SK-N-SH treated with all-trans-retinoic acid at 6 μM for 48 hours (cell line): ENCODE measurements at regions not wholly inside any gene's neighbourhood (a gene's known extent, or its start where the extent isn't known, plus 50 kb on each side); places are given as distances from the start of the nearest gene placed in this dataset.

Experiments used
- CSDC2 ChIP-seq: fragments of 250-450 bp; sonication (Bioruptor Pico); IDR thresholded peaks from 2 replicates; pipeline ENCODE4 v1.5.0; 2020; ENCODE audit warnings: mild to moderate bottlenecking, moderate library complexity
- ESRRG ChIP-seq: fragments of 250-450 bp; sonication (Bioruptor Pico); IDR thresholded peaks from 2 replicates; pipeline ENCODE4 v1.6.1; 2021; ENCODE audit warnings: mild to moderate bottlenecking
- GLIS3 ChIP-seq: fragments of 250-450 bp; sonication (Bioruptor Pico); IDR thresholded peaks from 2 replicates; pipeline ENCODE4 v1.5.0; 2020; ENCODE audit warnings: mild to moderate bottlenecking, moderate library complexity
- ISL1 ChIP-seq: fragments of 250-450 bp; sonication (Bioruptor Pico); IDR thresholded peaks from 2 replicates; pipeline ENCODE4 v2.1.2; 2022; ENCODE audit warnings: mild to moderate bottlenecking, moderate library complexity
- SNAI2 ChIP-seq: fragments of 250-450 bp; sonication (Bioruptor Pico); IDR thresholded peaks from 2 replicates; pipeline ENCODE4 v1.5.0; 2020; ENCODE audit warnings: mild to moderate bottlenecking, moderate library complexity
- ZFP30 ChIP-seq: fragments of 450-650 bp; formaldehyde crosslinking; IDR thresholded peaks from 2 replicates; pipeline ENCODE4 v1.5.0; 2022; ENCODE audit warnings: mild to moderate bottlenecking, moderate library complexity
- ZNF565 ChIP-seq: fragments of 450-650 bp; formaldehyde crosslinking; conservative IDR thresholded peaks from 2 replicates; pipeline ENCODE4 v1.5.0; 2020; ENCODE audit warnings: low read depth, mild to moderate bottlenecking, moderate library complexity
- ZNF70 ChIP-seq: fragments of 450-650 bp; formaldehyde crosslinking; IDR thresholded peaks from 2 replicates; pipeline ENCODE4 v1.5.0; 2020; ENCODE audit warnings: mild to moderate bottlenecking, moderate library complexity
- TF ChIP-seq, protein P1 (sequence below): fragments of 250-450 bp; sonication (Bioruptor Pico); IDR thresholded peaks from 2 replicates; pipeline ENCODE4 v1.8.0; 2020; ENCODE audit warnings: mild to moderate bottlenecking, moderate library complexity, borderline replicate concordance
- TF ChIP-seq, protein P2 (sequence below): fragments of 250-450 bp; sonication (Bioruptor Pico); IDR thresholded peaks from 2 replicates; pipeline ENCODE4 v1.5.0; 2020; ENCODE audit warnings: mild to moderate bottlenecking, moderate library complexity
- TF ChIP-seq, protein P3 (sequence below): fragments of 250-450 bp; sonication (Bioruptor Pico); IDR thresholded peaks from 2 replicates; pipeline ENCODE4 v1.8.0; 2021; ENCODE audit warnings: low read depth, mild to moderate bottlenecking, moderate library complexity, borderline replicate concordance
- TF ChIP-seq, protein P4 (sequence below): fragments of 250-450 bp; sonication (Bioruptor Pico); IDR thresholded peaks from 2 replicates; pipeline ENCODE4 v1.5.1; 2020; ENCODE audit warnings: low read depth, mild to moderate bottlenecking, moderate library complexity

DNA sequence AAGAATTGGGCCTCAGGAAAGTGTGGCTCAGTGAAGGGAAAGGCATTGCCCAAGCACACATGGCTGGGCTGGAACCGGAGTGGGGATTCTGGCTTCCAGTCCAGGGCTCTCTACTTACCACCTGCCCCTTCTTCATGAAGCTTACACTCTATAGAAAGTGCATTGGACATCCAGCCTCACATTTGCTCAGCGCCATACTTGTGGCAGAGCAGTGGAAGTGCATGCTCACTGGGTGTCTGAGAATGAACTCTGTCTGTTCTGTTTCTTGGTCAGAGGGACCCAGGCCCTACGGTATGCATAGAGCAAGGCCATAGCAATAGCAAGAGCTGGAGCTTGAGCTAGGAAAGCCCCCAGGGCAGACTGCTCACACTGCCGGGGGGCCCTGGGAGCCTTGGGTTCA, 1253.5 kb downstream of the TYW1 start:
- no peak for TF ChIP-seq ZFP30
- TF ChIP-seq, protein P1, sequence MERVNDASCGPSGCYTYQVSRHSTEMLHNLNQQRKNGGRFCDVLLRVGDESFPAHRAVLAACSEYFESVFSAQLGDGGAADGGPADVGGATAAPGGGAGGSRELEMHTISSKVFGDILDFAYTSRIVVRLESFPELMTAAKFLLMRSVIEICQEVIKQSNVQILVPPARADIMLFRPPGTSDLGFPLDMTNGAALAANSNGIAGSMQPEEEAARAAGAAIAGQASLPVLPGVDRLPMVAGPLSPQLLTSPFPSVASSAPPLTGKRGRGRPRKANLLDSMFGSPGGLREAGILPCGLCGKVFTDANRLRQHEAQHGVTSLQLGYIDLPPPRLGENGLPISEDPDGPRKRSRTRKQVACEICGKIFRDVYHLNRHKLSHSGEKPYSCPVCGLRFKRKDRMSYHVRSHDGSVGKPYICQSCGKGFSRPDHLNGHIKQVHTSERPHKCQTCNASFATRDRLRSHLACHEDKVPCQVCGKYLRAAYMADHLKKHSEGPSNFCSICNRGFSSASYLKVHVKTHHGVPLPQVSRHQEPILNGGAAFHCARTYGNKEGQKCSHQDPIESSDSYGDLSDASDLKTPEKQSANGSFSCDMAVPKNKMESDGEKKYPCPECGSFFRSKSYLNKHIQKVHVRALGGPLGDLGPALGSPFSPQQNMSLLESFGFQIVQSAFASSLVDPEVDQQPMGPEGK (CRISPR knock-in tag), result no peak
- no peak for TF ChIP-seq ISL1
- TF ChIP-seq, protein P2, sequence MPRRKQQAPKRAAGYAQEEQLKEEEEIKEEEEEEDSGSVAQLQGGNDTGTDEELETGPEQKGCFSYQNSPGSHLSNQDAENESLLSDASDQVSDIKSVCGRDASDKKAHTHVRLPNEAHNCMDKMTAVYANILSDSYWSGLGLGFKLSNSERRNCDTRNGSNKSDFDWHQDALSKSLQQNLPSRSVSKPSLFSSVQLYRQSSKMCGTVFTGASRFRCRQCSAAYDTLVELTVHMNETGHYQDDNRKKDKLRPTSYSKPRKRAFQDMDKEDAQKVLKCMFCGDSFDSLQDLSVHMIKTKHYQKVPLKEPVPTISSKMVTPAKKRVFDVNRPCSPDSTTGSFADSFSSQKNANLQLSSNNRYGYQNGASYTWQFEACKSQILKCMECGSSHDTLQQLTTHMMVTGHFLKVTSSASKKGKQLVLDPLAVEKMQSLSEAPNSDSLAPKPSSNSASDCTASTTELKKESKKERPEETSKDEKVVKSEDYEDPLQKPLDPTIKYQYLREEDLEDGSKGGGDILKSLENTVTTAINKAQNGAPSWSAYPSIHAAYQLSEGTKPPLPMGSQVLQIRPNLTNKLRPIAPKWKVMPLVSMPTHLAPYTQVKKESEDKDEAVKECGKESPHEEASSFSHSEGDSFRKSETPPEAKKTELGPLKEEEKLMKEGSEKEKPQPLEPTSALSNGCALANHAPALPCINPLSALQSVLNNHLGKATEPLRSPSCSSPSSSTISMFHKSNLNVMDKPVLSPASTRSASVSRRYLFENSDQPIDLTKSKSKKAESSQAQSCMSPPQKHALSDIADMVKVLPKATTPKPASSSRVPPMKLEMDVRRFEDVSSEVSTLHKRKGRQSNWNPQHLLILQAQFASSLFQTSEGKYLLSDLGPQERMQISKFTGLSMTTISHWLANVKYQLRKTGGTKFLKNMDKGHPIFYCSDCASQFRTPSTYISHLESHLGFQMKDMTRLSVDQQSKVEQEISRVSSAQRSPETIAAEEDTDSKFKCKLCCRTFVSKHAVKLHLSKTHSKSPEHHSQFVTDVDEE (CRISPR knock-in tag), result no peak
- no peak for TF ChIP-seq ESRRG (CRISPR knock-in tag)
- no peak for TF ChIP-seq ZNF70 (CRISPR knock-in tag)
- TF ChIP-seq, protein P3, sequence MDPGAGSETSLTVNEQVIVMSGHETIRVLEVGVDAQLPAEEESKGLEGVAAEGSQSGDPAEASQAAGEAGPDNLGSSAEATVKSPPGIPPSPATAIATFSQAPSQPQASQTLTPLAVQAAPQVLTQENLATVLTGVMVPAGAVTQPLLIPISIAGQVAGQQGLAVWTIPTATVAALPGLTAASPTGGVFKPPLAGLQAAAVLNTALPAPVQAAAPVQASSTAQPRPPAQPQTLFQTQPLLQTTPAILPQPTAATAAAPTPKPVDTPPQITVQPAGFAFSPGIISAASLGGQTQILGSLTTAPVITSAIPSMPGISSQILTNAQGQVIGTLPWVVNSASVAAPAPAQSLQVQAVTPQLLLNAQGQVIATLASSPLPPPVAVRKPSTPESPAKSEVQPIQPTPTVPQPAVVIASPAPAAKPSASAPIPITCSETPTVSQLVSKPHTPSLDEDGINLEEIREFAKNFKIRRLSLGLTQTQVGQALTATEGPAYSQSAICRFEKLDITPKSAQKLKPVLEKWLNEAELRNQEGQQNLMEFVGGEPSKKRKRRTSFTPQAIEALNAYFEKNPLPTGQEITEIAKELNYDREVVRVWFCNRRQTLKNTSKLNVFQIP (CRISPR knock-in tag), result no peak
- no peak for TF ChIP-seq ZNF565 (CRISPR knock-in tag)
- no peak for TF ChIP-seq CSDC2 (CRISPR knock-in tag)
- TF ChIP-seq, protein P4, sequence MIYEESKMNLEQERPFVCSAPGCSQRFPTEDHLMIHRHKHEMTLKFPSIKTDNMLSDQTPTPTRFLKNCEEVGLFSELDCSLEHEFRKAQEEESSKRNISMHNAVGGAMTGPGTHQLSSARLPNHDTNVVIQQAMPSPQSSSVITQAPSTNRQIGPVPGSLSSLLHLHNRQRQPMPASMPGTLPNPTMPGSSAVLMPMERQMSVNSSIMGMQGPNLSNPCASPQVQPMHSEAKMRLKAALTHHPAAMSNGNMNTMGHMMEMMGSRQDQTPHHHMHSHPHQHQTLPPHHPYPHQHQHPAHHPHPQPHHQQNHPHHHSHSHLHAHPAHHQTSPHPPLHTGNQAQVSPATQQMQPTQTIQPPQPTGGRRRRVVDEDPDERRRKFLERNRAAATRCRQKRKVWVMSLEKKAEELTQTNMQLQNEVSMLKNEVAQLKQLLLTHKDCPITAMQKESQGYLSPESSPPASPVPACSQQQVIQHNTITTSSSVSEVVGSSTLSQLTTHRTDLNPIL (CRISPR knock-in tag), result no peak
- TF ChIP-seq SNAI2 (CRISPR knock-in tag), result no peak
- no peak for TF ChIP-seq GLIS3 (CRISPR knock-in tag)
